Neural progenitor cell (in vitro differentiated cells): ENCODE measurements at regions not wholly inside any gene's neighbourhood (a gene's known extent, or its start where the extent isn't known, plus 50 kb on each side); places are given as distances from the start of the nearest gene placed in this dataset.

ENCODE experiments used
- DNase-seq: peaks from one replicate; pipeline ENCODE4 v3.0.0-alpha.2; 2016; ENCODE audit warnings: low spot score
- H2AFZ ChIP-seq: fragments of 200-600 bp; sonication (generic); replicated peaks from 2 replicates; pipeline ENCODE4 v1.6.1; 2016; ENCODE audit warnings: antibody characterized with exemption
- H3F3A ChIP-seq: fragments of 200-600 bp; sonication (generic); 2 replicates; pipeline ENCODE4 v1.6.1; 2016; ENCODE audit warnings: antibody characterized with exemption, low read depth
- H3K27ac ChIP-seq: fragments of 200-600 bp; sonication (generic); 2 replicates; pipeline ENCODE4 v1.5.1; 2016; ENCODE audit warnings: mild to moderate bottlenecking
- H3K27me3 ChIP-seq: fragments of 200-600 bp; sonication (generic); 2 replicates; pipeline ENCODE4 v1.6.1; 2016; ENCODE audit warnings: mild to moderate bottlenecking, moderate library complexity
- H3K36me3 ChIP-seq: fragments of 200-600 bp; sonication (generic); 2 replicates; pipeline ENCODE4 v1.5.1; 2016
- H3K4me1 ChIP-seq: fragments of 200-600 bp; sonication (generic); 2 replicates; pipeline ENCODE4 v1.6.1; 2016; ENCODE audit warnings: mixed run types
- H3K4me2 ChIP-seq: fragments of 200-600 bp; sonication (generic); 2 replicates; pipeline ENCODE4 v1.6.1; 2016
- H3K4me3 ChIP-seq: fragments of 200-600 bp; sonication (generic); 2 replicates; pipeline ENCODE4 v1.5.1; 2016
- H3K79me2 ChIP-seq: fragments of 200-600 bp; sonication (generic); 2 replicates; pipeline ENCODE4 v1.6.1; 2016; ENCODE audit warnings: low read depth
- H3K9ac ChIP-seq: fragments of 200-600 bp; sonication (generic); 2 replicates; pipeline ENCODE4 v1.6.1; 2016
- H3K9me3 ChIP-seq: fragments of 200-600 bp; sonication (generic); 2 replicates; pipeline ENCODE4 v1.5.1; 2016; ENCODE audit warnings: low read depth
- H4K20me1 ChIP-seq: fragments of 200-600 bp; sonication (generic); 2 replicates; pipeline ENCODE4 v1.6.1; 2016; ENCODE audit warnings: low read depth
- H3K27ac Mint-ChIP-seq: 3 replicates; pipeline ENCODE4 v1.8.0; 2021; ENCODE audit warnings: mixed read lengths
- H3K27me3 Mint-ChIP-seq: 2 replicates; pipeline ENCODE4 v1.8.0; 2022; ENCODE audit warnings: low read depth, mild to moderate bottlenecking, inconsistent platforms, moderate library complexity, mixed read lengths; ENCODE audit not compliant: insufficient read depth
- H3K36me3 Mint-ChIP-seq: 3 replicates; pipeline ENCODE4 v1.8.0; 2021; ENCODE audit warnings: mixed read lengths
- H3K4me1 Mint-ChIP-seq: 3 replicates; pipeline ENCODE4 v1.8.0; 2021; ENCODE audit warnings: mixed read lengths
- H3K4me3 Mint-ChIP-seq: 3 replicates; pipeline ENCODE4 v1.8.0; 2021; ENCODE audit warnings: mild to moderate bottlenecking, moderate library complexity, mixed read lengths
- H3K9me3 Mint-ChIP-seq: 3 replicates; pipeline ENCODE4 v1.8.0; 2020; ENCODE audit warnings: mixed read lengths
- CTCF ChIP-seq: fragments of 200-600 bp; sonication (generic); IDR thresholded peaks from 2 replicates; pipeline ENCODE4 v1.5.1; 2017; ENCODE audit warnings: antibody characterized with exemption, mild to moderate bottlenecking
- EZH2 ChIP-seq: fragments of 200-600 bp; sonication (generic); IDR thresholded peaks from 2 replicates; pipeline ENCODE4 v1.6.1; 2017; ENCODE audit warnings: antibody characterized with exemption, mild to moderate bottlenecking, moderate library complexity
- EZH2phosphoT487 ChIP-seq: fragments of 200-600 bp; sonication (generic); IDR thresholded peaks from 2 replicates; pipeline ENCODE4 v1.6.1; 2017; ENCODE audit warnings: antibody characterized with exemption

DNA sequence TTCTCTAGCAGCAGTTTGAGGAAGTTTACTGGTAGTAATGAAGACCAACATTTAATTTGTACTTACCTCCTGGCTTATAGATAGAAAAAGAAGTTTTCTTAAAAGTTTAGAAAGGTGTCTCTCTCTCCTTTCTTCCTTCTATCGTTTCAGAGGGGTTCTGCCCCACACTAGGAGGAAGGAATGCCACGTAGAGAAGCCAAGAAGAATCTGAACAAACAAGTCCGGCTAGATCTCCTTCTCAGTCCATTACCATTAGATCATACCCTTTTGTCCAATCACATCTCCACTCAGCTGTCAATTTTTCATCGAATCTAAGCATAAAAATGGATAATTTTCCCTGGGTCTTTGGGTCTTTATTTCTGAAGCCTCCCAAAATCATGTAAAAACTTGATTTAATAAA, 1048.1 kb downstream of the SI start:
- no peak overlapping the region for H3K9ac ChIP-seq
- H3K27me3 ChIP-seq, result no peaks in the 10 kb centered on the region
- no peaks in the 10 kb centered on the region for H3K9me3 ChIP-seq
- Mint-ChIP-seq H3K36me3 (no peaks in the 10 kb centered on the region), H3K4me1 (no peaks in the 10 kb centered on the region), H3K9me3 (peaks cover 2% of the 10 kb centered on the region), H3K27me3 (no peaks in the 10 kb centered on the region), H3K4me3 (no peak overlapping the region), H3K27ac (no peak overlapping the region)
- no peak overlapping the region for H3K27ac ChIP-seq
- H3K4me2 ChIP-seq, result no peak overlapping the region
- no peaks in the 10 kb centered on the region for H4K20me1 ChIP-seq
- H2AFZ ChIP-seq, result no peak overlapping the region
- no peaks in the 10 kb centered on the region for H3K79me2 ChIP-seq
- no peaks in the 10 kb centered on the region for H3K36me3 ChIP-seq
- no peak overlapping the region for H3K4me3 ChIP-seq
- TF ChIP-seq CTCF (no peak), EZH2 (no peak), EZH2phosphoT487 (no peak)
- H3K4me1 ChIP-seq, result no peaks in the 10 kb centered on the region
- no peaks in the 10 kb centered on the region for H3F3A ChIP-seq
- no peak for DNase-seq

- H3K4me1 ChIP-seq, result no peaks in the 10 kb centered on the region
- no peak overlapping the region for H3K27ac Mint-ChIP-seq
- H3K36me3 ChIP-seq, result no peaks in the 10 kb centered on the region
- H3K79me2 ChIP-seq, result no peaks in the 10 kb centered on the region
- no peak overlapping the region for H3K4me2 ChIP-seq
- no peak overlapping the region for H3K9ac ChIP-seq
- H3K27me3 Mint-ChIP-seq, result no peaks in the 10 kb centered on the region
- H3K4me1 Mint-ChIP-seq, result no peaks in the 10 kb centered on the region
- H3K4me3 ChIP-seq, result no peak overlapping the region
- H2AFZ ChIP-seq, result peak overlapping the region; percentile 17
- H3K36me3 Mint-ChIP-seq, result no peaks in the 10 kb centered on the region
- no peak overlapping the region for H3K27ac ChIP-seq
- no peak for TF ChIP-seq CTCF
- no peak for TF ChIP-seq EZH2
- TF ChIP-seq EZH2phosphoT487, result no peak
- H3K27me3 ChIP-seq, result no peaks in the 10 kb centered on the region
- no peaks in the 10 kb centered on the region for H4K20me1 ChIP-seq
- H3K9me3 ChIP-seq, result no peaks in the 10 kb centered on the region
- peak; percentile 21 for DNase-seq
- H3K9me3 Mint-ChIP-seq, result peaks cover 2% of the 10 kb centered on the region
- H3F3A ChIP-seq, result no peaks in the 10 kb centered on the region
- no peak overlapping the region for H3K4me3 Mint-ChIP-seq
These were observed 1053.5 kb downstream of the SI start for GRCh38 chr3:164024786-164025185.

DNA sequence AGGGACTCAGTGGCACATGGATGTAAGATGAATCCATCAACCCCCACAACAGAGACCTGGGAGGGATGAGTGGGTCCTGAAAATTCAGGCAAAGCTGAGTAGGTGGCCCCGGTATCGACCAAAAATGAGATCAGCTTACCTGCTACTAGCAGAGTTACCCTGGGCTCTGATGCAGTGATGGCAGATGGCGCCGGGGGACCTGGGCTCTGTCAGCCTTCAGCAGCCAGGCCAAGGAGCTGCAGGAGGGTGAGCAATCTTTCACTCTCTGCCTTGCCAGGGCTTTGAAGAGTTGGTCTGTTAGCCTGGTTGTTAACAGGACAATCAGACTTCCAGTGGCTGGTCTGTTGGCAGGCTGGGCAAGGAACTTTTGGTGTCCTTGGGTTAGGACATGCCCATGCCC, 1054.8 kb downstream of the SI start:
- Histone ChIP-seq H3K4me2 (no peak overlapping the region), H3K27me3 (no peaks in the 10 kb centered on the region), H3K4me3 (no peak overlapping the region), H4K20me1 (no peaks in the 10 kb centered on the region), H3K27ac (no peak overlapping the region), H3K9me3 (no peaks in the 10 kb centered on the region), H3K36me3 (no peaks in the 10 kb centered on the region), H3K9ac (no peak overlapping the region), H3K79me2 (no peaks in the 10 kb centered on the region), H2AFZ (no peak overlapping the region), H3K4me1 (no peaks in the 10 kb centered on the region), H3F3A (no peaks in the 10 kb centered on the region)
- Mint-ChIP-seq H3K4me1 (no peaks in the 10 kb centered on the region), H3K4me3 (no peak overlapping the region), H3K9me3 (peaks cover 2% of the 10 kb centered on the region), H3K27ac (no peak overlapping the region), H3K36me3 (no peaks in the 10 kb centered on the region), H3K27me3 (no peaks in the 10 kb centered on the region)
- TF ChIP-seq EZH2phosphoT487 (no peak), CTCF (no peak), EZH2 (no peak)
- no peak for DNase-seq

DNA sequence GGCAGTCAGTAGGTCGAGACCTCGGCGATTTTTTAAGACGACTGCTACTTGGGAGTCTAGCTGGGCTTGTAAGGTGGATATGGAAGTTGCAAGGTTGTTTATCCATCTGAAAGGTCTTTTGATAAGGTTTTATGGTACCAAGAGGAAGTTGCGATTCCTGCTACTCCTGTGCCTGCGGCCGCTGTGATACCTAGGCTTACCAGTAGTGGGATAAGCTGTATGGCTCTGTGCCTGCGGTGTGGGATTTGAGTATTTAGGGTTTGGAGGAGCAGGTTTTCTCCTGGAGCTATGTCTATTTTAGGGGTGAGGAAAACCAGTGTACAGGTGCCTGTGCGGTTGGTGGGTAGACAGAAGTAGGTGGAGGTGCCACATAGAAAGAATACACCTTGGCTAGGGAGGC, 1059.8 kb downstream of the SI start:
- Mint-ChIP-seq H3K27ac (no peak overlapping the region), H3K4me1 (no peaks in the 10 kb centered on the region), H3K36me3 (no peaks in the 10 kb centered on the region), H3K9me3 (no peaks in the 10 kb centered on the region), H3K27me3 (no peaks in the 10 kb centered on the region), H3K4me3 (no peak overlapping the region)
- Histone ChIP-seq H3K27me3 (no peaks in the 10 kb centered on the region), H3K79me2 (no peaks in the 10 kb centered on the region), H3K9me3 (no peaks in the 10 kb centered on the region), H3K9ac (no peak overlapping the region), H3F3A (no peaks in the 10 kb centered on the region), H3K27ac (no peak overlapping the region), H2AFZ (no peak overlapping the region), H3K4me3 (no peak overlapping the region), H3K36me3 (no peaks in the 10 kb centered on the region), H4K20me1 (no peaks in the 10 kb centered on the region), H3K4me2 (no peak overlapping the region), H3K4me1 (no peaks in the 10 kb centered on the region)
- no peak for DNase-seq
- TF ChIP-seq EZH2phosphoT487 (no peak), CTCF (no peak), EZH2 (no peak)
